ENCODE measurements at regions not wholly inside any gene's neighbourhood (a gene's known extent, or its start where the extent isn't known, plus 50 kb on each side); places are given as distances from the start of the nearest gene placed in this dataset.

DNA sequence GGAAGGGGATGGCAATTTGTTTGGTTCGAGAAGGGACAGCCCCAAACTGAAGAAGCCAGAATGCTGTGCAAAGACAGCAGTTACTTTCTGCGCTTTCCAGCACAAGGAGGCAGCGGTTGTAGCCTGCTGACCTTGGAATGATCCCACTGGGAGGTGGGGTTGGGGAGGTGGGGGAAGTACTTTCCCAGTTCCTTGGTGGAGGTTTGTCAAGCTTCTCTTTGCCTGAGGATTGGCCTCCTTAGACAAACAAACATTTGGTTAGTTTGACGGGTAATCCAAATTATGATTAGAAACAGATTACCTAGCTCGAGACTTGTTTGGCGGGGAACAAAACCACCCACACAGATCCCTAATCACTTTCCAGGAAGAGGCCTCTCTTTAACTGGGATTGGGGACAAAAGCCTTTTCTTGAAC, 79.1 kb upstream of the EGLN3 start:
- Histone ChIP-seq H3K79me2 (ENCODE audit: control insufficient read depth, insufficient read depth, low read length) (no peaks in the 10 kb centered on the region), H3K9ac (ENCODE audit: control insufficient read depth, extremely low read depth, insufficient read depth, low read length) (no peak overlapping the region), H3K27ac (ENCODE audit: control insufficient read depth, insufficient read depth, low read length) (no peak overlapping the region), H3K36me3 (ENCODE audit: control insufficient read depth in 2 of 2, extremely low read depth in 1 of 2, insufficient read depth in 2 of 2, low read length in 2 of 2) (no peaks in the 10 kb centered on the region), H2AFZ (ENCODE audit: control insufficient read depth, low read length) (no peak overlapping the region), H3K4me2 (ENCODE audit: control insufficient read depth, extremely low read depth, insufficient read depth, low read depth, low read length) (no peak overlapping the region), H3K4me1 (ENCODE audit: control insufficient read depth, extremely low read depth, insufficient read depth, low read length) (peaks cover 4% of the 10 kb centered on the region), H3K9me1 (ENCODE audit: control insufficient read depth, extremely low read depth, insufficient read depth, low read length) (no peaks in the 10 kb centered on the region), H4K20me1 (ENCODE audit: control insufficient read depth, extremely low read depth, insufficient read depth, low read length) (no peaks in the 10 kb centered on the region), H3K27me3 (ENCODE audit: control insufficient read depth, extremely low read depth, insufficient read depth, low read length) (no peaks in the 10 kb centered on the region), H3K9me3 (ENCODE audit: control insufficient read depth, low read depth, low read length) (no peaks in the 10 kb centered on the region), H3K4me3 (ENCODE audit: control insufficient read depth in 2 of 3, extremely low read depth in 1 of 3, insufficient read depth in 2 of 3, low read depth in 1 of 3, low read length in 3 of 3) (no peak overlapping the region)
- no peak for TF ChIP-seq EZH2 (IDR thresholded peaks at IDR 0.05; ENCODE audit: low read length)
- dilution Hi-C loops (cut with MboI; ENCODE audit: extremely low pct_ligation_motif_present, low sequenced_read_pairs): no loop called here
- FAIRE-seq (no peak), DNase-seq (ENCODE audit: low read depth, low spot score) (no peak)

DNA sequence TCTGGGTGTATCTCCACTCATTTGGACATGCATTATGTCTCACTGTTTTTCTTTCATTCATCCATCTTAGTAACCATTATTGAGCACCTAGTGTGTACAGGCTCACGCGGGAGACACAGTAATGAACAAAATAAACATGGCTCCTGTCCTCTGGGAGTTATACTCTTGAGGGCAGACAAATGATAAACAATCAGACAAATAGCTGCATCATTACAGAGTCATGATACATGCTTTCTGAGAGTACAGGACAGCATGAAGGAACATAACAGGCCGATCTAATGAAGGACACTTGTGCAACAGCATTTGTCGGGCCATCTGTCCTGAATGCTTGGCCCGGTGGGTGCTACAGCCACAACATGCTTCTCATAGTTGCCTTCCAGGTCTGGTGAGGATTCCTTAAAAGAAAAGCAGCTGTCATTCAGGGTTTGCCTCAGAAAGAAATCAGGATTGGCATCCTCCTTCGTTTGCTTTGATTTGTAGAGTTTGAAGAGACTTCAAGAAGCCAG, 77.2 kb upstream of the EGLN3 start:
- Histone ChIP-seq H3K9me1 (ENCODE audit: control insufficient read depth, extremely low read depth, insufficient read depth, low read length) (no peaks in the 10 kb centered on the region), H4K20me1 (ENCODE audit: control insufficient read depth, extremely low read depth, insufficient read depth, low read length) (no peaks in the 10 kb centered on the region), H3K4me1 (ENCODE audit: control insufficient read depth, extremely low read depth, insufficient read depth, low read length) (no peaks in the 10 kb centered on the region), H2AFZ (ENCODE audit: control insufficient read depth, low read length) (no peak overlapping the region), H3K79me2 (ENCODE audit: control insufficient read depth, insufficient read depth, low read length) (no peaks in the 10 kb centered on the region), H3K9ac (ENCODE audit: control insufficient read depth, extremely low read depth, insufficient read depth, low read length) (no peak overlapping the region), H3K27ac (ENCODE audit: control insufficient read depth, insufficient read depth, low read length) (no peak overlapping the region), H3K36me3 (ENCODE audit: control insufficient read depth in 2 of 2, extremely low read depth in 1 of 2, insufficient read depth in 2 of 2, low read length in 2 of 2) (no peaks in the 10 kb centered on the region), H3K27me3 (ENCODE audit: control insufficient read depth, extremely low read depth, insufficient read depth, low read length) (no peaks in the 10 kb centered on the region), H3K4me2 (ENCODE audit: control insufficient read depth, extremely low read depth, insufficient read depth, low read depth, low read length) (no peak overlapping the region), H3K9me3 (ENCODE audit: control insufficient read depth, low read depth, low read length) (no peaks in the 10 kb centered on the region), H3K4me3 (ENCODE audit: control insufficient read depth in 2 of 3, extremely low read depth in 1 of 3, insufficient read depth in 2 of 3, low read depth in 1 of 3, low read length in 3 of 3) (no peak overlapping the region)
- FAIRE-seq (no peak), DNase-seq (ENCODE audit: low read depth, low spot score) (no peak)
- TF ChIP-seq CTCF (optimal IDR thresholded peaks at IDR 0.05 in 1 of 3, IDR thresholded peaks at IDR 0.05 in 1 of 3, conservative IDR thresholded peaks at IDR 0.05 in 1 of 3; ENCODE audit: extremely low read depth in 1 of 3, insufficient read depth in 2 of 3, low read length in 3 of 3) (no peak), EZH2 (IDR thresholded peaks at IDR 0.05; ENCODE audit: low read length) (no peak)
- dilution Hi-C loops (cut with MboI; ENCODE audit: extremely low pct_ligation_motif_present, low sequenced_read_pairs): no loop called here

Data from keratinocyte (primary cell).